Ishikawa (cell line): ENCODE measurements at regions not wholly inside any gene's neighbourhood (a gene's known extent, or its start where the extent isn't known, plus 50 kb on each side); places are given as distances from the start of the nearest gene placed in this dataset.

ENCODE experiments used
- CEBPB ChIP-seq: IDR thresholded peaks from 2 replicates; pipeline ENCODE4 v1.6.1; 2012
- CREB1 ChIP-seq: IDR thresholded peaks from 2 replicates; pipeline ENCODE4 v1.6.1; 2012; ENCODE audit warnings: low read depth
- FOXM1 ChIP-seq: IDR thresholded peaks from 2 replicates; pipeline ENCODE4 v1.6.1; 2012; ENCODE audit warnings: low read depth, borderline replicate concordance
- MAX ChIP-seq: IDR thresholded peaks from 2 replicates; pipeline ENCODE4 v1.6.1; 2012
- TAF1 ChIP-seq: IDR thresholded peaks from 2 replicates; pipeline ENCODE4 v1.6.1; 2012; ENCODE audit warnings: low read depth, mild to moderate bottlenecking
- USF1 ChIP-seq: IDR thresholded peaks from 2 replicates; pipeline ENCODE4 v1.6.1; 2012
- YY1 ChIP-seq: IDR thresholded peaks from 2 replicates; pipeline ENCODE4 v1.6.1; 2012; ENCODE audit warnings: low read depth

GRCh38 chr14:38789805-38790204 lies 313.2 kb downstream of the SEC23A start:
- TF ChIP-seq FOXM1, result no peak
- TF ChIP-seq TAF1, result no peak
- no peak for TF ChIP-seq USF1
- TF ChIP-seq YY1, result no peak
- TF ChIP-seq CREB1, result no peak
- no peak for TF ChIP-seq MAX
- TF ChIP-seq CEBPB, result no peak
